HepG2 (cell line): ENCODE measurements at regions not wholly inside any gene's neighbourhood (a gene's known extent, or its start where the extent isn't known, plus 50 kb on each side); places are given as distances from the start of the nearest gene placed in this dataset.

ENCODE experiments used
- ATAC-seq: fragments of 200-7000 bp; cut with Tn5 transposase; 3 replicates; pipeline ENCODE4 v1.9.1; 2020; ENCODE audit warnings: mild to moderate bottlenecking, moderate library complexity
- BruUV-seq: library from RNA; stranded (reverse); fragments of 400-500 nt; replicated peaks from 2 replicates; lab custom pipeline; 2021; lab: Mats Ljungman, UMichigan
- CTCF ChIA-PET: fragments of 300-600 bp; formaldehyde crosslinking; extraction: SDS; loops from one replicate; lab custom pipeline; 2021; ENCODE audit warnings: low total read pairs, inconsistent platforms, low intra/inter-chr PET ratio; lab: Yijun Ruan, JAX
- POLR2A ChIA-PET: fragments of 350-600 bp; sonication (Branson Sonifier 250); formaldehyde crosslinking; loops from one replicate; lab custom pipeline; 2020; ENCODE audit warnings: antibody characterized with exemption, inconsistent platforms; lab: Yijun Ruan, JAX
- DNase-seq: peaks from one replicate; pipeline ENCODE4 v3.0.0-alpha.2; 2015; ENCODE audit warnings: low spot score
- FAIRE-seq: peaks from 3 replicates; lab custom pipeline; 2011; peaks lifted over from hg19 to GRCh38; lab: Jason Lieb, UNC
- H2AFZ ChIP-seq: one replicate; pipeline ENCODE4 v1.6.1; 2011; ENCODE audit warnings: low read length, inconsistent platforms
- H3K27ac ChIP-seq: fragments of 300-600 bp; 3 replicates; pipeline ENCODE4 v1.8.0; 2011; ENCODE audit warnings: mixed run types, mild to moderate bottlenecking, mixed read lengths, low read length, inconsistent platforms; ENCODE audit not compliant: insufficient read depth; ENCODE audit errors: extremely low read length
- H3K27me3 ChIP-seq, 2 experiments: fragments of 200-600 bp in 1 of 2; 2 replicates in 1 of 2; 3 replicates in 1 of 2; pipeline versions ENCODE4 v1.6.0 to v1.8.0; 2011; ENCODE audit warnings: low read length in 2 of 2, mild to moderate bottlenecking in 2 of 2, moderate library complexity in 2 of 2, inconsistent platforms in 1 of 2; ENCODE audit not compliant: insufficient read depth in 2 of 2, control insufficient read depth in 1 of 2
- H3K36me3 ChIP-seq, 2 experiments: fragments of 200-600 bp in 1 of 2; replicated peaks in 1 of 2; 2 replicates in 1 of 2; 3 replicates in 1 of 2; pipeline versions ENCODE4 v1.5.1 to v1.8.0; 2011; ENCODE audit warnings: low read length in 2 of 2, inconsistent platforms in 1 of 2; ENCODE audit not compliant: insufficient read depth in 2 of 2, control insufficient read depth in 1 of 2
- H3K4me1 ChIP-seq: 2 replicates; pipeline ENCODE4 v1.5.1; 2012; ENCODE audit warnings: low read length, inconsistent platforms; ENCODE audit not compliant: insufficient read depth
- H3K4me2 ChIP-seq: 2 replicates; pipeline ENCODE4 v1.6.0; 2011; ENCODE audit warnings: low read depth, low read length, inconsistent platforms
- H3K4me3 ChIP-seq, 3 experiments: fragments of 200-600 bp in 1 of 3; sonication (generic), shearing (Covaris generic) in 1 of 3; replicated peaks in 1 of 3; 2 replicates each; pipeline ENCODE4 v1.5.1; 2011 to 2016; ENCODE audit warnings: low read length in 3 of 3, inconsistent platforms in 2 of 3, low read depth in 2 of 3, mild to moderate bottlenecking in 2 of 3, control low read depth in 1 of 3, mixed read lengths in 1 of 3; ENCODE audit not compliant: insufficient read depth in 1 of 3
- H3K79me2 ChIP-seq: one replicate; pipeline ENCODE4 v1.6.1; 2011; ENCODE audit warnings: low read length, inconsistent platforms; ENCODE audit not compliant: insufficient read depth
- H3K9ac ChIP-seq: 2 replicates; pipeline ENCODE4 v1.6.0; 2011; ENCODE audit warnings: mild to moderate bottlenecking, low read depth, low read length, inconsistent platforms; ENCODE audit not compliant: insufficient read depth
- H3K9me3 ChIP-seq: 2 replicates; pipeline ENCODE4 v1.5.1; 2012; ENCODE audit warnings: mild to moderate bottlenecking, low read length
- H4K20me1 ChIP-seq: 2 replicates; pipeline ENCODE4 v1.6.0; 2011; ENCODE audit warnings: inconsistent platforms, mild to moderate bottlenecking, low read length, moderate library complexity; ENCODE audit not compliant: insufficient read depth
- CEBPB ChIP-seq: IDR thresholded peaks from 2 replicates; pipeline ENCODE4 v1.6.1; 2011; ENCODE audit warnings: low read depth, low read length, improper control_type of control experiment, borderline replicate concordance
- ELF3 ChIP-seq: IDR thresholded peaks from 2 replicates; pipeline ENCODE4 v1.6.1; 2016; ENCODE audit warnings: missing genetic modification reagents, missing compliant biosample characterization
- JUND ChIP-seq: sonication (generic); formaldehyde crosslinking; IDR thresholded peaks from 2 replicates; pipeline ENCODE4 v1.8.0; 2022; ENCODE audit warnings: mild to moderate bottlenecking, missing genetic modification reagents
- ZNF275 ChIP-seq: sonication (generic); formaldehyde crosslinking; IDR thresholded peaks from 2 replicates; pipeline ENCODE4 v1.8.0; 2022; ENCODE audit warnings: missing genetic modification reagents, mild to moderate bottlenecking, inconsistent platforms, borderline replicate concordance
- ZNF3 ChIP-seq: IDR thresholded peaks from 2 replicates; pipeline ENCODE4 v1.7.0; 2017; ENCODE audit warnings: inconsistent platforms
- ZNF501 ChIP-seq: sonication (generic); formaldehyde crosslinking; IDR thresholded peaks from 2 replicates; pipeline ENCODE4 v1.5.1; 2020; ENCODE audit warnings: mild to moderate bottlenecking, moderate library complexity, missing genetic modification reagents
- ZNF768 ChIP-seq: sonication (generic); formaldehyde crosslinking; IDR thresholded peaks from 2 replicates; pipeline ENCODE4 v1.4.0; 2020; ENCODE audit warnings: missing genetic modification reagents
- WGBS: methylation state at CpG from one replicate; pipeline ENCODE4 v1.1.6; 2017; ENCODE audit warnings: low lambda C conversion rate; 5-methylcytosine and 5-hydroxymethylcytosine counted together
- in situ Hi-C: cut with HindIII; loops from 2 replicates; pipeline ENCODE4 v1.10.0; 2017; ENCODE audit warnings: low pct_unique_long_range_greater_than_20kb; ENCODE audit not compliant: extremely low pct_ligation_motif_present
- intact Hi-C: fragments of 100-400 bp; cut with micrococcal nuclease; formaldehyde crosslinking; loops from one replicate; pipeline ENCODE4 v1.10.0; 2022; ENCODE audit not compliant: unreplicated experiment

GRCh38 chr4:153096344-153096743 lies 107.9 kb upstream of the TRIM2 start:
- no peak overlapping the region for H3K4me3 ChIP-seq
- no peak overlapping the region for H3K9ac ChIP-seq
- DNase-seq (no peak), ATAC-seq (no peak), FAIRE-seq (no peak)
- H3K27ac ChIP-seq, result no peak overlapping the region
- 0 out of 5 replicates have a peak, but pooled peaks cover 0 to 3% of the 10 kb centered on the region in 2 experiments for H3K27me3 ChIP-seq
- no peaks in the 10 kb centered on the region for H3K9me3 ChIP-seq
- ChIA-PET CTCF (no interaction called here), POLR2A (no interaction called here)
- H3K79me2 ChIP-seq, result no peaks in the 10 kb centered on the region
- H3K4me2 ChIP-seq, result no peak overlapping the region
- BruUV-seq, result no TSS peak
- H4K20me1 ChIP-seq, result no peaks in the 10 kb centered on the region
- TF ChIP-seq ZNF501 (CRISPR knock-in tag) (no peak), ZNF768 (CRISPR knock-in tag) (peak; percentile 78), ZNF275 (CRISPR knock-in tag) (no peak)
- H3K36me3 ChIP-seq, result no peaks in the 10 kb centered on the region
- peaks cover 7% of the 10 kb centered on the region for H3K4me1 ChIP-seq
- intact Hi-C loops (no loop called here), in situ Hi-C loops (no loop called here)
- H2AFZ ChIP-seq, result no peak overlapping the region
- 64% methylated on average over 2 of the region's 3 CpGs for WGBS

- 36% methylated on average over 3 of the region's 3 CpGs for WGBS
- ChIA-PET POLR2A (no interaction called here), CTCF (no interaction called here)
- Histone ChIP-seq H3K4me1 (peaks cover 7% of the 10 kb centered on the region), H2AFZ (no peak overlapping the region), H3K27ac (no peak overlapping the region), H3K4me2 (no peak overlapping the region), H3K9me3 (no peaks in the 10 kb centered on the region), H3K27me3 (0 out of 5 replicates have a peak, but pooled peaks cover 0 to 3% of the 10 kb centered on the region in 2 experiments), H3K79me2 (no peaks in the 10 kb centered on the region), H4K20me1 (no peaks in the 10 kb centered on the region), H3K36me3 (no peaks in the 10 kb centered on the region), H3K9ac (no peak overlapping the region), H3K4me3 (no peak overlapping the region)
- ATAC-seq (peak; percentile 40; the same call in 1 of the 3 replicates), FAIRE-seq (no peak), DNase-seq (no peak)
- intact Hi-C loops (no loop called here), in situ Hi-C loops (no loop called here)
- no TSS peak for BruUV-seq
- TF ChIP-seq ELF3 (CRISPR knock-in tag), result peak; percentile 25; the same call in 1 of the 2 replicates
- peak; percentile 18; the same call in 1 of the 2 replicates for TF ChIP-seq CEBPB
- TF ChIP-seq ZNF3 (CRISPR knock-in tag), result peak; percentile 74; the same call in 1 of the 2 replicates
- TF ChIP-seq JUND (CRISPR knock-in tag), result no peak
These were observed 105.8 kb upstream of the TRIM2 start for GRCh38 chr4:153098427-153098826.
